CD4-positive, alpha-beta memory T cell (primary cell): ENCODE measurements at regions not wholly inside any gene's neighbourhood (a gene's known extent, or its start where the extent isn't known, plus 50 kb on each side); places are given as distances from the start of the nearest gene placed in this dataset.

Experiments used
- CTCF ChIA-PET: fragments of 350-600 bp; sonication (Branson Sonifier 250); formaldehyde crosslinking; loops from one replicate; lab custom pipeline; 2021; ENCODE audit warnings: inconsistent platforms; ENCODE audit not compliant: partially characterized antibody; lab: Charles Lee
- POLR2A ChIA-PET: fragments of 350-600 bp; sonication (Branson Sonifier 250); formaldehyde crosslinking; loops from one replicate; lab custom pipeline; 2021; ENCODE audit not compliant: partially characterized antibody; lab: Charles Lee
- DNase-seq, 5 donors: peaks; one replicate each; pipeline versions ENCODE4 v3.0.0 to v3.0.0-alpha.2; 2020 to 2022; ENCODE audit warnings: mixed read lengths in 1 of 5
- H3K27ac ChIP-seq: one replicate; pipeline ENCODE4 v1.7.0; 2013; ENCODE audit warnings: low read depth, low read length
- H3K27me3 ChIP-seq: 2 replicates; pipeline ENCODE4 v1.7.0; 2013; ENCODE audit warnings: mild to moderate bottlenecking, low read length, moderate library complexity; ENCODE audit not compliant: insufficient read depth
- H3K36me3 ChIP-seq: 2 replicates; pipeline ENCODE4 v1.7.0; 2013; ENCODE audit warnings: mild to moderate bottlenecking, low read length, moderate library complexity; ENCODE audit not compliant: insufficient read depth
- H3K4me1 ChIP-seq: 2 replicates; pipeline ENCODE4 v1.7.0; 2013; ENCODE audit warnings: mild to moderate bottlenecking, low read length, moderate library complexity; ENCODE audit not compliant: insufficient read depth
- H3K4me3 ChIP-seq, 2 donors: one replicate each; pipeline ENCODE4 v1.7.0; 2013; ENCODE audit warnings: low read length in 2 of 2, mild to moderate bottlenecking in 1 of 2
- H3K9me3 ChIP-seq, 2 donors: one replicate each; pipeline ENCODE4 v1.7.0; 2013; ENCODE audit warnings: low read length in 2 of 2, control low read depth in 1 of 2; ENCODE audit not compliant: control insufficient read depth in 1 of 2
- H3K27ac Mint-ChIP-seq, 7 donors: one replicate each; pipeline ENCODE4 v1.8.0; 2020 to 2021; ENCODE audit warnings: mixed read lengths in 7 of 7, mild to moderate bottlenecking in 6 of 7, inconsistent platforms in 3 of 7, moderate library complexity in 3 of 7
- H3K27me3 Mint-ChIP-seq, 2 donors: one replicate each; pipeline ENCODE4 v1.8.0; 2020 to 2021; ENCODE audit warnings: mixed read lengths in 2 of 2
- H3K36me3 Mint-ChIP-seq, 2 donors: one replicate each; pipeline ENCODE4 v1.8.0; 2020 to 2021; ENCODE audit warnings: mixed read lengths in 2 of 2, inconsistent platforms in 1 of 2, mild to moderate bottlenecking in 1 of 2
- H3K4me1 Mint-ChIP-seq, 4 donors: one replicate each; pipeline ENCODE4 v1.8.0; 2020 to 2021; ENCODE audit warnings: mixed read lengths in 4 of 4, mild to moderate bottlenecking in 1 of 4
- H3K4me3 Mint-ChIP-seq, 8 donors: one replicate each; pipeline ENCODE4 v1.8.0; 2020 to 2021; ENCODE audit warnings: mixed read lengths in 8 of 8, mild to moderate bottlenecking in 7 of 8, moderate library complexity in 6 of 8, inconsistent platforms in 3 of 8
- H3K9me3 Mint-ChIP-seq, 8 donors: one replicate each; pipeline ENCODE4 v1.8.0; 2020 to 2021; ENCODE audit warnings: mixed read lengths in 8 of 8, mild to moderate bottlenecking in 5 of 8, inconsistent platforms in 3 of 8, moderate library complexity in 1 of 8
- intact Hi-C: fragments of 100-400 bp; cut with micrococcal nuclease; formaldehyde crosslinking; loops from one replicate; pipeline ENCODE4 v1.15.1; 2023

DNA sequence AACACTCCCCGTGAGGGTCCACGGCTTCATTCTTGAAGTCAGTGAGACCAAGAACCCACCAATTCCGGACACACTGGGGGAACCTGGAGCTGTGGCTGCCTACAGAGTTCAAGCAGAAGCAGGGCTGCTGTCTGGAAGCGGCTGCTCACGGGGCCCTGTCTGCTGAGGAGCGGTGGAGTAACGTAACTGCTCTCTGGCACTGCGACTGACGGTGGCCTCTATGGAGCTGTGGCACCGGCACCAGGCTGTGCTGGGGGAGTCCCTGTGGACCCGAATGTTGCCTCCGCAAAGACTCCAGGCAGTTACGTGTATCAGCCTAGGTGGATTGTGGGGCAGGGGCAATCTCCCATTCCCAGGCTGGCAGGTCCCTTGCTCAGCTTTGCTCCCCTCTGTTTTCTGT lies 703.3 kb upstream of the FRG1 start:
- no peaks in the 10 kb centered on the region for H3K36me3 ChIP-seq
- H3K4me1 ChIP-seq, result no peaks in the 10 kb centered on the region
- H3K4me3 Mint-ChIP-seq, result no peak overlapping the region
- H3K4me1 Mint-ChIP-seq, result no peaks in the 10 kb centered on the region
- H3K27me3 ChIP-seq, result no peaks in the 10 kb centered on the region
- DNase-seq, result no peak
- H3K4me3 ChIP-seq, result no peak overlapping the region
- no peaks in the 10 kb centered on the region for H3K9me3 ChIP-seq
- intact Hi-C loops, result no loop called here
- H3K27ac Mint-ChIP-seq, result no peak overlapping the region
- no peaks in the 10 kb centered on the region for H3K36me3 Mint-ChIP-seq
- no peaks in the 10 kb centered on the region for H3K27me3 Mint-ChIP-seq
- ChIA-PET POLR2A (no interaction called here), CTCF (no interaction called here)
- peaks cover 0 to 10% (median 4%) of the 10 kb centered on the region in 8 donors for H3K9me3 Mint-ChIP-seq
- H3K27ac ChIP-seq, result no peak overlapping the region

DNA sequence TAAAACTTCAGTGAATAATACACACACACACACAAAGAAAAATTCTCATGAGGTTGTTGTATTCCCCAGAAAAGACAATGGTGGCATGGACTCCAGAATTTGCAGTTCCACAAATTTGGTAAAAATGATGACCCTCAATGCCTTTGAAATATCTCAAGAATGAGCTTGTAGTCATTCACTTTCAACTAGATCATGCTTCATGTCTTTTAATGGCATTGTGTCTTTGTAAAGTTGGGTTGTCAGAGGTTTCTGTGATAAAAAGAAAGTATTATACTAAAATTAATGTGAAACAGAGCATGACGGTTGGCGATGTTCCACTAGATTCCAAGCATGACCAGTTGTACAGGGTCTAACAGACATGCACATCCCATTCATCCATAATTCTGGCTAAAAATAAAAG lies 685.0 kb upstream of the FRG1 start:
- Mint-ChIP-seq H3K27me3 (no peaks in the 10 kb centered on the region), H3K27ac (no peak overlapping the region), H3K9me3 (peaks cover 0 to 17% (median 7%) of the 10 kb centered on the region in 8 donors), H3K36me3 (no peaks in the 10 kb centered on the region), H3K4me3 (no peak overlapping the region), H3K4me1 (no peaks in the 10 kb centered on the region)
- Histone ChIP-seq H3K9me3 (no peaks in the 10 kb centered on the region), H3K4me1 (no peaks in the 10 kb centered on the region), H3K27me3 (no peaks in the 10 kb centered on the region), H3K36me3 (no peaks in the 10 kb centered on the region), H3K27ac (no peak overlapping the region), H3K4me3 (no peak overlapping the region)
- intact Hi-C loops, result no loop called here
- POLR2A ChIA-PET, result no interaction called here
- no peak for DNase-seq
- CTCF ChIA-PET, result no interaction called here

DNA sequence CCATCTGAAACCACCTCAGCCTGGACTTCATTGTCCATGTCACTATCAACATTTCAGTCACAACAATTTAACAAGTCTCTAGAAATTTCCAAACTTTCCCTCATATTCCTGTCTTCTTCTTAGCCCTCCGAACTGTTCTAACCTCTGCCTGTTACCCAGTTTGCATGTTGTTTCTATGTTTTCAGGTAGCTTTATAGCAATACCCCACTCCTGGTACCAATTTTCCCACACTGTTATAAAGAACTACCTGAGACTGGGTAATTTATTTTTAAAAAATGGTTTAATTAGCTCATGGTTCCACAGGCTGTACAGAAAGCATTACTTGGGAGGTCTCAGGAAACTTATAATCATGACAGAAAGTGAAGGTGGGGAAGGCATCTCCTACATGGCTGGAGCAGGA lies 679.2 kb upstream of the FRG1 start:
- H3K27ac ChIP-seq, result no peak overlapping the region
- H3K4me3 ChIP-seq, result no peak overlapping the region
- no peaks in the 10 kb centered on the region for H3K4me1 ChIP-seq
- Mint-ChIP-seq H3K4me3 (no peak overlapping the region), H3K36me3 (no peaks in the 10 kb centered on the region), H3K27ac (no peak overlapping the region), H3K9me3 (peaks cover 0 to 17% (median 11%) of the 10 kb centered on the region in 8 donors), H3K27me3 (no peaks in the 10 kb centered on the region), H3K4me1 (no peaks in the 10 kb centered on the region)
- no peaks in the 10 kb centered on the region for H3K36me3 ChIP-seq
- intact Hi-C loops, result no loop called here
- ChIA-PET POLR2A (no interaction called here), CTCF (no interaction called here)
- DNase-seq, result no peak
- H3K9me3 ChIP-seq, result no peaks in the 10 kb centered on the region
- H3K27me3 ChIP-seq, result no peaks in the 10 kb centered on the region

DNA sequence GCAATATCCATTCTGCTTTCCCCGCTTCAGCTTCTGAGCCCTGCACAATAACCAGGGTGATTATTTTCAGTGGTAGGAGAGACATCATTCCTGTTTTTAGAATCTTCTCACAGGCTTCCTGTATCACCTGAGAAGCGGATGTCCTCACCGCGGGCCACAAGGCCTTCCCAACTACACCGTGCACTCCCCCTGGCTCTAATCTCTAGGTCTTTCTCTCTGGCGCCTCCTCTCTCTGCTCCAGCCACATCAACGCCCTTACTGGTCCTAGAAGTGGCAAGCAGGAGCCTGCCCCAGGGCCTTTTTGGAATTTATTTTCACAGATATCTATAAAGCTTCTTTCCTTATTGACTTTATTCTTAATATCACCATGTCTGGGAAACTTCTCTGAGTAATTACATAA lies 675.2 kb upstream of the FRG1 start:
- no peak for DNase-seq
- no peak overlapping the region for H3K4me3 ChIP-seq
- Mint-ChIP-seq H3K27ac (no peak overlapping the region), H3K4me1 (peaks cover 0 to 3% (median under 1%) of the 10 kb centered on the region in 4 donors), H3K4me3 (no peak overlapping the region), H3K36me3 (no peaks in the 10 kb centered on the region), H3K9me3 (peaks cover 0 to 20% (median 12%) of the 10 kb centered on the region in 8 donors), H3K27me3 (no peaks in the 10 kb centered on the region)
- no peaks in the 10 kb centered on the region for H3K27me3 ChIP-seq
- H3K9me3 ChIP-seq, result peaks cover 0 to 3% of the 10 kb centered on the region in 2 donors
- intact Hi-C loops, result no loop called here
- no peak overlapping the region for H3K27ac ChIP-seq
- ChIA-PET POLR2A (no interaction called here), CTCF (no interaction called here)
- no peaks in the 10 kb centered on the region for H3K4me1 ChIP-seq
- H3K36me3 ChIP-seq, result no peaks in the 10 kb centered on the region

DNA sequence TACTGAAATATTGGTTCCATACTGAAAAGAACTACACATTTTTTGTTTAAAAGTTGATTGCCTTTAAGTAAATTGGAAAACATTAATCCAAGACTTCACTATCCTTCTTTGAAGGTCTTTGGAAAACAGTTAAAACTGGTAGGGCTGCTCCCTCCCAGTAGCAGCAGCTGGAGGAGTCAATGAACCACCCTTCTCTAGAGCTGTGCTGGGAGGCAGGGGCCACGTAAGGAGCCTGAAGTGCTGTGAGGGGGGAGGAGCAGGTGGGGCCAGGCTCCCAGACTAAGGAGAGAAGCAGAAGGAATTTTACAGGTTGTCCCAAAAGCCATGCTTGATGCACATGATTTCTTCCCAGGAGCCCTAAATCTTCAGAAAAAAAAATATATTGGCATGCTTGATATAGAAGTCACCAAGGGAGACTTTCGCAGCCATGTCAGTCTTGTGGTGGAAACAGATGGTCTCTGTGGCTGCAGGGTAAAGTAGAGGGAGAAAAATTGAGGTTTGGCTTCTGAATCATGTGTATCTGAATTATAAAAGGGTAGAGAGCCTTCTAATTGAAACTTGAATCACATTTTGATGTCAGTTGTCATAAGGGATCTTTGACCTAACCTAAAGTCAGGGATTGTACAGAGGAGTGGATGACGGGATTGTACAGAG lies 673.2 kb upstream of the FRG1 start:
- H3K9me3 Mint-ChIP-seq, result peaks cover 0 to 11% (median 7%) of the 10 kb centered on the region in 8 donors
- no peaks in the 10 kb centered on the region for H3K36me3 Mint-ChIP-seq
- no peaks in the 10 kb centered on the region for H3K36me3 ChIP-seq
- DNase-seq, result no peak
- H3K27me3 Mint-ChIP-seq, result no peaks in the 10 kb centered on the region
- H3K4me3 Mint-ChIP-seq, result no peak overlapping the region
- H3K9me3 ChIP-seq, result peaks cover 0 to 3% of the 10 kb centered on the region in 2 donors
- no peaks in the 10 kb centered on the region for H3K4me1 ChIP-seq
- H3K27ac ChIP-seq, result no peak overlapping the region
- no peak overlapping the region for H3K4me3 ChIP-seq
- POLR2A ChIA-PET, result no interaction called here
- CTCF ChIA-PET, result no interaction called here
- H3K27ac Mint-ChIP-seq, result no peak overlapping the region
- H3K4me1 Mint-ChIP-seq, result peaks cover 0 to 3% (median under 1%) of the 10 kb centered on the region in 4 donors
- intact Hi-C loops, result no loop called here
- H3K27me3 ChIP-seq, result no peaks in the 10 kb centered on the region

DNA sequence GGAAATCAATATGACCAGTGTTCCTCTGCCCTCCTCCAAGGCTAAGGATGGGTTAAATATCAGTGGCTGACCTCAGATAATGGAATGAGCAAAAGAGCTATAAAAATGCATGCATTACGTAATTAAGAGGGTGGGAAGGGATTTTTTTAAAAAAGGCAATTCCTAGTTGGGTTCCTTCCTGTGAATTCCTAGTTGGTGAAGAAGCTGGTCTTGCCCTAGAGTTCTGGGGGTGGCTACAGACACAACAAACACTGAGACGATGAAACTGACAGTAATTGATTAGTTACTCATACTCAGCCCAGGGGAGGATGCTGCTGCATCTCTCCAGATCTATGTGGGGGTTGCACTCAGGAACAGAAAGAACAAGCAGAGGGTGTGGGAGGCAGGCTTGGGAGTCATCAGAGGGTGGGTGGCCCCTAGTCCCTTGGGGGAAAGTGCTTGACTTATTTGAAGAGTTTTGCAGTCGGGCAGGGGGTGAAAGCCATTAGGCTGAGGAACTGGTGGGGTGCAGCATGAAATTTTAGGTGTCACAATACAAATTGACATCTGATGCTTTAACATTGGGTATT lies 662.0 kb upstream of the FRG1 start:
- H3K27ac Mint-ChIP-seq, result no peak overlapping the region
- intact Hi-C loops, result no loop called here
- no peak overlapping the region for H3K4me3 Mint-ChIP-seq
- no peaks in the 10 kb centered on the region for H3K4me1 Mint-ChIP-seq
- no peak overlapping the region for H3K4me3 ChIP-seq
- POLR2A ChIA-PET, result no interaction called here
- H3K27me3 Mint-ChIP-seq, result no peaks in the 10 kb centered on the region
- H3K27ac ChIP-seq, result no peak overlapping the region
- H3K4me1 ChIP-seq, result no peaks in the 10 kb centered on the region
- no peaks in the 10 kb centered on the region for H3K36me3 Mint-ChIP-seq
- H3K9me3 Mint-ChIP-seq, result peaks cover 0 to 11% (median 4%) of the 10 kb centered on the region in 8 donors
- H3K36me3 ChIP-seq, result no peaks in the 10 kb centered on the region
- no peaks in the 10 kb centered on the region for H3K27me3 ChIP-seq
- CTCF ChIA-PET, result no interaction called here
- no peak for DNase-seq
- no peaks in the 10 kb centered on the region for H3K9me3 ChIP-seq

DNA sequence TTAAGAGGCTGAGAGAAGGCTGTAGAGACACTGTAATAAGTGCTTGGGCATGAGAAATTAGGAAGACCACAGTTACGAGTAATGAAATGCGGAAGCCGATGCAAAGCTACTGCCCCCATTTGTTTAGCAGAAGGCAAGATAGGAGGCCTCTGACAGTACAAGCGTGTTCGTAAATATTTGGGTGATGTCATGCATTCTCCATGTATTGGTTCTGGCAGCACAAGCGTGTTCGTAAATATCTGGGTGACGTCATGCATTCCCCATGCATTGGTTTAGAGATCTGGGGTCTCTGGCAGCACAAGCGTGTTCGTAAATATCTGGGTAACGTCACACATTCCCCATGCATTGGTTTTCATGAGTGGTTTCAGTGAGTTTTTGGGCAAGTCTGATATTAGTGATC lies 661.5 kb upstream of the FRG1 start:
- H3K9me3 ChIP-seq, result no peaks in the 10 kb centered on the region
- peaks cover 2 to 11% (median 4%) of the 10 kb centered on the region in 8 donors for H3K9me3 Mint-ChIP-seq
- DNase-seq, result no peak
- ChIA-PET CTCF (no interaction called here), POLR2A (no interaction called here)
- no peaks in the 10 kb centered on the region for H3K27me3 Mint-ChIP-seq
- H3K4me3 ChIP-seq, result no peak overlapping the region
- no peaks in the 10 kb centered on the region for H3K36me3 Mint-ChIP-seq
- intact Hi-C loops, result no loop called here
- H3K27ac Mint-ChIP-seq, result no peak overlapping the region
- no peaks in the 10 kb centered on the region for H3K36me3 ChIP-seq
- no peak overlapping the region for H3K27ac ChIP-seq
- no peaks in the 10 kb centered on the region for H3K4me1 Mint-ChIP-seq
- H3K4me1 ChIP-seq, result no peaks in the 10 kb centered on the region
- no peak overlapping the region for H3K4me3 Mint-ChIP-seq
- no peaks in the 10 kb centered on the region for H3K27me3 ChIP-seq
